ENCODE measurements at regions not wholly inside any gene's neighbourhood (a gene's known extent, or its start where the extent isn't known, plus 50 kb on each side); places are given as distances from the start of the nearest gene placed in this dataset.

- TF ChIP-seq, protein P1, sequence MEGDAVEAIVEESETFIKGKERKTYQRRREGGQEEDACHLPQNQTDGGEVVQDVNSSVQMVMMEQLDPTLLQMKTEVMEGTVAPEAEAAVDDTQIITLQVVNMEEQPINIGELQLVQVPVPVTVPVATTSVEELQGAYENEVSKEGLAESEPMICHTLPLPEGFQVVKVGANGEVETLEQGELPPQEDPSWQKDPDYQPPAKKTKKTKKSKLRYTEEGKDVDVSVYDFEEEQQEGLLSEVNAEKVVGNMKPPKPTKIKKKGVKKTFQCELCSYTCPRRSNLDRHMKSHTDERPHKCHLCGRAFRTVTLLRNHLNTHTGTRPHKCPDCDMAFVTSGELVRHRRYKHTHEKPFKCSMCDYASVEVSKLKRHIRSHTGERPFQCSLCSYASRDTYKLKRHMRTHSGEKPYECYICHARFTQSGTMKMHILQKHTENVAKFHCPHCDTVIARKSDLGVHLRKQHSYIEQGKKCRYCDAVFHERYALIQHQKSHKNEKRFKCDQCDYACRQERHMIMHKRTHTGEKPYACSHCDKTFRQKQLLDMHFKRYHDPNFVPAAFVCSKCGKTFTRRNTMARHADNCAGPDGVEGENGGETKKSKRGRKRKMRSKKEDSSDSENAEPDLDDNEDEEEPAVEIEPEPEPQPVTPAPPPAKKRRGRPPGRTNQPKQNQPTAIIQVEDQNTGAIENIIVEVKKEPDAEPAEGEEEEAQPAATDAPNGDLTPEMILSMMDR (conservative IDR thresholded peaks at IDR 0.05; ENCODE audit: low read length): no peak
- no peak for TF ChIP-seq EZH2phosphoT487 (IDR thresholded peaks at IDR 0.05; ENCODE audit: borderline replicate concordance, low read depth, low read length)
These were observed 307.4 kb downstream of the MAN2A1 start for GRCh38 chr5:109997161-109997560.
